ENCODE measurements at regions not wholly inside any gene's neighbourhood (a gene's known extent, or its start where the extent isn't known, plus 50 kb on each side); places are given as distances from the start of the nearest gene placed in this dataset.
"Not testable (repeated sequence)": the region's sequence is repeated elsewhere in the genome, so short reads cannot be mapped to it uniquely, and the experiment has no call there.

- no peak for DNase-seq
Observed at GRCh38 chrX:3990569-3990968, 277.1 kb upstream of the PRKX start.

GRCh38 chrX:3972104-3972858 is 258.8 kb upstream of the PRKX start:
- DNase-seq: not testable (repeated sequence)

- no peak for DNase-seq
Observed at GRCh38 chrX:3968749-3969148, 255.3 kb upstream of the PRKX start.

- no peak for DNase-seq
Observed at GRCh38 chrX:3963980-3964379, 250.5 kb upstream of the PRKX start.

DNA sequence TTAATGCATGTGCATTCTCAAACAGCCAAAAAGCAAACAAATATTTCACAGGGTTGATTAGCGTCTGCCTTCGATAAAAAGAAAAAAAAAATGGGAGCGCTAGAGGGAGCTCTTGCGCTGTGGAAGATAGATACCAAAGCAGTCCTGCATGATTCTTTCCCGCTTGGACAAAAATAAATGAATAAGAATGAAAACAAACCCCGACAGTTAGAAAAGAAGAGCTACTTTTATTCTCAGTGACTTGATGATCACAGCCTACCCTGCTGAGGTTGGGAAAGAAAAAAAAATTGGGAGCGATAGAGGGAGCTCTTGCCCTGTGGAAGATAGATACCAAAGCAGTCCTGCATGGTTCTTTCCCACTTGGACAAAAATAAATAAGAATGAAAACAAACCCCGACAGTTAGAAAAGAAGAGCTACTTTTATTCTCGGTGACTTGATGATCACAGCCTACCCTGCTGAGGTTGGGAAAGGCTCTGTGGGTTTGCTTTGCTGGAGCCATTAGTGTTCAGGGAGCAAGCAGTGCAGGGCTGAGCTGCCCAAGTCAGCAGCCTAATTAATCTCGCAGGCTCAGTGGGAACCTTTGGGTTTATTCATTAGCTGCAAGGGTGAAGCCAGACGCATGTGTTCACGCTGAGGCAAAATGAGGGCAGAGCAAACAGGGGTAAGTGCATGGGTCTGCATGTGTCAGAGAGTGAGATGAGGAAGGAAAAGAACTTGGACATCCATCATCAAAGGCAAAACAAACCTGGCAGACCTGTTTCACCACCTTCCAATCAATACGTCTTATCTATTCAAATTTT is 249.3 kb upstream of the PRKX start:
- peak; percentile 14 for DNase-seq

DNA sequence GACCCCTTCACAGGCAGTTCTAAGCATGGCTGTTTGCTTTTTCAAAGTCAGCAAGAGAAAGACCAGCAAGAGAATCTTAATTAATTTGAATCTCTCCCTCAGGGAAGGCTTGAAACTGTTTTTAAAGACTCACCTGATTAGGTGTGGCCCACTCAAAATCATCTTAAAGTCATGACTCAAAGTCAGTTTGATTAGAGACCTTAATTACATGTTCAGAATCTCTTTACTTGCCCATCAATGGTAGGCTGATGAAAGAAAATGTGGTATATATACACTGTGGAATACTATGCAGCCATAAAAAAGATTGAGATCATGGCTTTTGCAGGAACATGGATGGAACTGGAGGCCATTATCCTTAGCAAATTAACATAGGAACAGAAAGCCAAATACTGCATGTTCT is 247.5 kb upstream of the PRKX start:
- DNase-seq: no peak

GRCh38 chrX:3951859-3952258 is 238.4 kb upstream of the PRKX start:
- no peak for DNase-seq

- DNase-seq: no peak
Observed at GRCh38 chrX:3950373-3950772, 236.9 kb upstream of the PRKX start.

GRCh38 chrX:3943965-3944364 is 230.5 kb upstream of the PRKX start:
- DNase-seq: no peak

GRCh38 chrX:3940000-3940610 is 226.7 kb upstream of the PRKX start:
- peak; percentile 23 for DNase-seq

GRCh38 chrX:3938587-3938986 is 225.1 kb upstream of the PRKX start:
- DNase-seq: no peak

GRCh38 chrX:3935196-3935595 is 221.7 kb upstream of the PRKX start:
- not testable (repeated sequence) for DNase-seq

DNA sequence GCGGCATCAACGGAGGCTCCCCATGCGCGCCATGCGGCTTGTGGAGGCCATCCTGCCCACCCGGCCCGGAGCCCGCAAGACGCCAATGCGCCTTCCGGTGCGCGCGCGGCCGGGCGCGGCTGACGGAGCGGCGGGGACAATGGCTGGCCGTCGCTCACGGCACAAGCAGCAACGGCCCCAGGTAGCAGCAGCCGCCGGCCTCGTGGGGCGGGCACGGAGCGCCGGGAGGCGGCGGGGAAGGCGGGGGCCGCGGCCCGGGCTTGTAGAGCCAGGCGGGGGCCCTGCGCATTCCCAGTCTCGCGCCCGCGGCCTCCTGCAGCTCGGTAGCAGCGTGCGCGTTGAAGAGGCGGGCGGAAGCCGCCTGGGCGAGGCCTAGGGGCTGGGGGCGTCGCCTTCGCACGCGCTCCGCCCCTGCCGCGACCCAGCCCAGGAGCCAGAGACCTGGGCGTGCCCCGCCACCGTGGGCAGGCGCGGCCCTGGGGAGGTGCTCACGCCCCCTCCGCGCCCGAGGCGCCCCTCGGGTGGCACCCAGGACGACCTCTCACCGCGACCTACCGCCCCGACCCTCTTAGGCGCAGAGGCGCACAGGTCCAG is 207.1 kb upstream of the PRKX start:
- not testable (repeated sequence) for DNase-seq

DNA sequence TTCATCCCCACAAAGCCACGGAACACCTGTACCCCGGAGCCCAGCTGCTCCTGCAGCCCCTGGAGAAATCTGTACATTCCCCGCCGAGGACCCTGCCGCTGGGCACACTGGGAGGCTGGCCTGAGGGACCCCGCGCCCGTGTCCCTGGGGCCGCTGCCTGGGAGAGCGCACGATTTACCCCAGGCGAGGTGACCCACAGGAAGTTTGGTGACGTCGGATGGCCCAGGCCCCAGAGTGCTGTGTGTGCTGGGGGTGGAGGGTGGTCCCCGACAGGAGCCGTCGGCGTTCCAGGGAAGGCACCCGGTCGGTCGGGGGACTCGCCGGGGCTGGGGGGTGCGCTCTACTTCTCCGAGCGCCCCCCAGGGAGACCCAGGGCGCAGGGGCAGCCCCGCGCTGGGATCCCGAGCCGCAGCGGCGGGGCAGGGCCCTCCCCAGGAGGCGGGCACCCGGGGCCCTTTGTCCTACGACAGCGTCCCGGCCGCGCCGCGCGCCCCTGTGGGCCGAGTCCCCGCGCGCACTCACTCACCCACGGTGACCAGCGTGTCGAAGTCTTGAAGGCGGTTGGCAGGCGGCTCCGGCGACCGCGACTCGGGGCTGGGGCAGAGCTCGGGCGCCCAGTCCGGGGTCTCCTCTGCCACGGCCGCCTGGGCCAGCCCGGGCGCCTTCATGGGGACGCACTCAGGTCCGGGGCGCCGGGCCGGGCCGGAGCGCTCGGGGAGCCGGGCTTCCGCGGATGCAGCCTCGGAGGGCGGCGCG is 206.4 kb upstream of the PRKX start:
- not testable (repeated sequence) for DNase-seq

- not testable (repeated sequence) for DNase-seq
Observed at GRCh38 chrX:3914813-3915212, 201.4 kb upstream of the PRKX start.

GRCh38 chrX:3914059-3914458 is 200.6 kb upstream of the PRKX start:
- DNase-seq: not testable (repeated sequence)

DNA sequence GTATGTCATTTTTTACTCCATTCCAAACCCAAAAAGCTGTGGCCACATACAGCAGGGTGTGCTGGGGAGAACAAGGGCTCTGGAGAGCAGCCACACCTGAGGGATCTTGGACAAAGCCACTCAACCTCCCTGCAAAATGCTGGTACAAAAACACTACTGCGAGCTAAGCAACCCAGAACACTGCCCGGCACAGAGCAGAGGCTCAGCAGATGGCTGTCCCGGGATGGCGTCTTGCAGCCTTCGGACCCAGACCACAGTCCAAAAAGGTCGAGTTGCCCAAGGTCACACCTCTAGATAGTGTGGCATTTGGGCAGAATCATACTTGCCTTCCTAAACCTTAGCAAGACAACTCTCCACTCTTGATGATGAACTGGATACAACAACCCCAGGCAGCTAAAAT is 197.6 kb upstream of the PRKX start:
- not testable (repeated sequence) for DNase-seq

GRCh38 chrX:3910611-3911010 is 197.2 kb upstream of the PRKX start:
- not testable (repeated sequence) for DNase-seq

DNA sequence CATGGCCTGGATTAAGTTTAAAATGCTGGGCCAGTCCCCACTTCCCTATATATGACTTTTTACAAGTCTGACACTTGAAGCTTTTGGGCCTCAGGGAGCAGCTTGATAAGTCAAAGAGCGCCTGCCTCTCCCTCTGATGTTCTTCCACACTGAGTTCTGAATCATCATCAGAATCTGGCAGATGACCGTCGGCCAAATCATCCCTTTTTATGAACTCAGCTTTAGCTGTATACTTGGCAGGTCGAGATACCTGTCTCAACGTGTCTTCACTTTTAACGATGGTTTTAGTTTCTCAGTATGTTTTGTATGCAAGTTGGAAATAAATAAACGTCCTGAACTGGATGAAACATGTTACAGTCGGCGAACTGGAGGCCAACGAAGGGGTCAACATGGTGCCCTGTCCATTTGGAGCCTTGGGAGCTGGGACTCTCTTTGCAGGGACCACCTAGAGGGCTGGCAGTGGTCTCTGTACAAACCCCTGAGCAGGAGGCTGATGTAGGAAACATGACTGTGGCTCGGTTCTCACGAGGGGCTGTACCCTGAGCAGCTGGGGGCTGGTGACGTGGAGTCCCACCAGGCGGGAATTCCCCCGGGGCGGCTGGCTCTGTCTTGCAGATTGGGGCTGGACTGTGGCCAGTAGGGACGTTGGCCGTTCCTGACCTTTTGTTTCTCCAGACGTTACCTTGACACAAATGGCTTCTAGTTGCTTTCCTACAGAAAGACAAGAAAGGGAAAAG is 192.2 kb upstream of the PRKX start:
- DNase-seq: not testable (repeated sequence)

- DNase-seq: not testable (repeated sequence)
Observed at GRCh38 chrX:3902222-3902621, 188.8 kb upstream of the PRKX start.

DNA sequence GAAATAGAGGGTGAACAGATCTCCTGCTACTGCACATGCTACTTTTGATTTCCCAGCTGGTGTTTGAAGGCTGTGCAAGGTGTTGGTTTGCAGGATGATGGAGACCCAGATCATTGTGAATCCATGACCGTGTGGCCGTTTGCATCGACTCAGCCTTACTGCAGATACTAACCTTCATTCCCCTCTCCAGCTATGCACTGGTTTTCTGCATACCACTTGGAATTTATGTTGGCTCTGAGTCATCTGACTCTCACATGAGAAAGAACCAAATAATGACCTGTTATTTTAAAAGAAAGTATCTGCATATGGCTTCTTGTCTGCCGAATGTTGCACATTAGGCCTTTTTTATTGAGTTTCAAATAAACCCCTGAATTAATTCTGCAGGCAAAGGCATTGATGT is 183.3 kb upstream of the PRKX start:
- DNase-seq: not testable (repeated sequence)

DNA sequence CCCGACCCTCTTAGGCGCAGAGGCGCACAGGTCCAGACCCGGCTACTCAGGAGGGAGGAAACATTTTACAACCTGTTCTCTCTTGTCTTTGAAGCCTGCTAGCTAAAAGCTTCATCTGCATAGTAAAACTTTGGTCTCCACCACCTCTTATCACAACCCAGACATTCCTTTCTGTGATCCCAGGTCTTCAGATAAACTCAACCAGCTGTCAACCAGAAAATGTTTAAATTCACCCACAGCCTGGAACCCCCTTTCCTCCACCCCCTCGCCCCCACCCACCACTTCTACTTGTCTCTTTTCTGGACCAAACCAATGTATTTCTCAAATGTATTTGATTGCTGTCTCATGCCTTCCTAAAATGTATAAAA is 169.1 kb upstream of the PRKX start:
- not testable (repeated sequence) for DNase-seq
